ENCODE measurements at regions not wholly inside any gene's neighbourhood (a gene's known extent, or its start where the extent isn't known, plus 50 kb on each side); places are given as distances from the start of the nearest gene placed in this dataset.

DNA sequence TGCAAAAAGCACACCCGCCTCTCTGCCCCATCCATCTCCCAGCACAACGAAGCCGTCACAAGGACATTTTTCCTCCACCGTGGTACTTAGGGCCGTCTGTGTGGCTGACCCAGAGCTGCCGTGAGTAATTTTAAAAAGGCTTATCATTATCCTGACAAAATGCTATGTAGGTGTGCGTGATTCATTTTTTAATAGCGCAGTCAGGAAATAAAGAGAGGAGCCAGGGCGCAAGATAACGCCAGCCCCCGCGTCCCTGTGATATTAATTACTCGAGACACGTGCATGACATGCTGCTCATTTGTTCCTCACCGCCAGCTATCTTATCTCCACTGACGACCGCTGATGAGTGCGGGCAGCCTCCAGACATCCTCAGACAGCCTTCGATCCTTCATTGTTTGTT, 332.7 kb upstream of the PFKP start:
- TF ChIP-seq, protein P1, sequence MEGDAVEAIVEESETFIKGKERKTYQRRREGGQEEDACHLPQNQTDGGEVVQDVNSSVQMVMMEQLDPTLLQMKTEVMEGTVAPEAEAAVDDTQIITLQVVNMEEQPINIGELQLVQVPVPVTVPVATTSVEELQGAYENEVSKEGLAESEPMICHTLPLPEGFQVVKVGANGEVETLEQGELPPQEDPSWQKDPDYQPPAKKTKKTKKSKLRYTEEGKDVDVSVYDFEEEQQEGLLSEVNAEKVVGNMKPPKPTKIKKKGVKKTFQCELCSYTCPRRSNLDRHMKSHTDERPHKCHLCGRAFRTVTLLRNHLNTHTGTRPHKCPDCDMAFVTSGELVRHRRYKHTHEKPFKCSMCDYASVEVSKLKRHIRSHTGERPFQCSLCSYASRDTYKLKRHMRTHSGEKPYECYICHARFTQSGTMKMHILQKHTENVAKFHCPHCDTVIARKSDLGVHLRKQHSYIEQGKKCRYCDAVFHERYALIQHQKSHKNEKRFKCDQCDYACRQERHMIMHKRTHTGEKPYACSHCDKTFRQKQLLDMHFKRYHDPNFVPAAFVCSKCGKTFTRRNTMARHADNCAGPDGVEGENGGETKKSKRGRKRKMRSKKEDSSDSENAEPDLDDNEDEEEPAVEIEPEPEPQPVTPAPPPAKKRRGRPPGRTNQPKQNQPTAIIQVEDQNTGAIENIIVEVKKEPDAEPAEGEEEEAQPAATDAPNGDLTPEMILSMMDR (IDR thresholded peaks at IDR 0.05): no peak
- TF ChIP-seq EZH2 (IDR thresholded peaks at IDR 0.05): no peak
- no peak for TF ChIP-seq EZH2phosphoT487 (IDR thresholded peaks at IDR 0.05)
